WTC11 (cell line): ENCODE measurements at regions not wholly inside any gene's neighbourhood (a gene's known extent, or its start where the extent isn't known, plus 50 kb on each side); places are given as distances from the start of the nearest gene placed in this dataset.

Experiments
- MXD4 ChIP-seq: fragments of 250-450 bp; sonication (Bioruptor Pico); IDR thresholded peaks from 2 replicates; pipeline ENCODE4 v1.8.0; 2021; ENCODE audit warnings: mild to moderate bottlenecking, moderate library complexity, borderline replicate concordance
- ZBTB21 ChIP-seq: sonication (generic); formaldehyde crosslinking; IDR thresholded peaks from 2 replicates; pipeline ENCODE4 v1.8.1; 2023; ENCODE audit warnings: mild to moderate bottlenecking, missing genetic modification reagents, borderline replicate concordance
- ZNF396 ChIP-seq: fragments of 250-450 bp; sonication (Bioruptor Pico); IDR thresholded peaks from 2 replicates; pipeline ENCODE4 v1.8.0; 2021; ENCODE audit warnings: mild to moderate bottlenecking, moderate library complexity, borderline replicate concordance
- TF ChIP-seq, protein P1 (sequence below): fragments of 200-600 bp; IDR thresholded peaks from 2 replicates; pipeline ENCODE4 v1.8.0; 2022; ENCODE audit warnings: antibody characterized with exemption
- TF ChIP-seq, protein P2 (sequence below): sonication (generic); formaldehyde crosslinking; IDR thresholded peaks from 2 replicates; pipeline ENCODE4 v1.8.1; 2023; ENCODE audit warnings: mild to moderate bottlenecking, missing genetic modification reagents, moderate library complexity

DNA sequence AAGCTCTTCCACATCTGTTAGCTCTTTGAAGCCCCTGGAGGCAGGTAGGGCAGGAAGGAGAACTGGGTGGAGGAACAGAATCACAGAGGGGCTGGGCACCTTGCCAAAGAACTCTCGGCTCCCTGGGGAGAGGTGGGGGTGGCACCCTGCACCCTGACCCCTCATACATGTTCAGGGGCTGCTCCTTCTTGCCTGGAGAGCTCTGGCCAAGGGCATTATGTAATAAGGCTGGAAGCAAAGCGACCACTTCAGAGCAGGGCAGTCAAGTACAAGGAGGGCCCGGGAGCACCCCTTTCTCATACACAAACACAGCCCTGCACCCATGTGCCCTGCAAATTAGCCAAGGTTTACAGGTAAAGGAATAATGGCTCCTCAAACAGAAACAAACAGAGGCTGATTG is 351.9 kb upstream of the TSHZ3 start:
- TF ChIP-seq MXD4 (CRISPR knock-in tag): no peak
- TF ChIP-seq, protein P1, sequence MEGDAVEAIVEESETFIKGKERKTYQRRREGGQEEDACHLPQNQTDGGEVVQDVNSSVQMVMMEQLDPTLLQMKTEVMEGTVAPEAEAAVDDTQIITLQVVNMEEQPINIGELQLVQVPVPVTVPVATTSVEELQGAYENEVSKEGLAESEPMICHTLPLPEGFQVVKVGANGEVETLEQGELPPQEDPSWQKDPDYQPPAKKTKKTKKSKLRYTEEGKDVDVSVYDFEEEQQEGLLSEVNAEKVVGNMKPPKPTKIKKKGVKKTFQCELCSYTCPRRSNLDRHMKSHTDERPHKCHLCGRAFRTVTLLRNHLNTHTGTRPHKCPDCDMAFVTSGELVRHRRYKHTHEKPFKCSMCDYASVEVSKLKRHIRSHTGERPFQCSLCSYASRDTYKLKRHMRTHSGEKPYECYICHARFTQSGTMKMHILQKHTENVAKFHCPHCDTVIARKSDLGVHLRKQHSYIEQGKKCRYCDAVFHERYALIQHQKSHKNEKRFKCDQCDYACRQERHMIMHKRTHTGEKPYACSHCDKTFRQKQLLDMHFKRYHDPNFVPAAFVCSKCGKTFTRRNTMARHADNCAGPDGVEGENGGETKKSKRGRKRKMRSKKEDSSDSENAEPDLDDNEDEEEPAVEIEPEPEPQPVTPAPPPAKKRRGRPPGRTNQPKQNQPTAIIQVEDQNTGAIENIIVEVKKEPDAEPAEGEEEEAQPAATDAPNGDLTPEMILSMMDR: no peak
- TF ChIP-seq, protein P2, sequence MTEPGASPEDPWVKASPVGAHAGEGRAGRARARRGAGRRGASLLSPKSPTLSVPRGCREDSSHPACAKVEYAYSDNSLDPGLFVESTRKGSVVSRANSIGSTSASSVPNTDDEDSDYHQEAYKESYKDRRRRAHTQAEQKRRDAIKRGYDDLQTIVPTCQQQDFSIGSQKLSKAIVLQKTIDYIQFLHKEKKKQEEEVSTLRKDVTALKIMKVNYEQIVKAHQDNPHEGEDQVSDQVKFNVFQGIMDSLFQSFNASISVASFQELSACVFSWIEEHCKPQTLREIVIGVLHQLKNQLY (CRISPR knock-in tag): no peak
- no peak for TF ChIP-seq ZNF396 (CRISPR knock-in tag)
- TF ChIP-seq ZBTB21 (CRISPR knock-in tag): no peak
